ENCODE measurements at regions not wholly inside any gene's neighbourhood (a gene's known extent, or its start where the extent isn't known, plus 50 kb on each side); places are given as distances from the start of the nearest gene placed in this dataset.

- no peak for TF ChIP-seq CTCF (IDR thresholded peaks at IDR 0.05; ENCODE audit: poor library complexity)
- TF ChIP-seq EZH2 (IDR thresholded peaks at IDR 0.05; ENCODE audit: borderline replicate concordance) = no peak
- TF ChIP-seq EZH2phosphoT487 (IDR thresholded peaks at IDR 0.05; ENCODE audit: low read depth, severe bottlenecking, unreplicated experiment) = no peak
Observed at GRCh38 chr5:15234911-15235310, 265.1 kb upstream of the FBXL7 start.
